GM21367 (cell line): ENCODE measurements at regions not wholly inside any gene's neighbourhood (a gene's known extent, or its start where the extent isn't known, plus 50 kb on each side); places are given as distances from the start of the nearest gene placed in this dataset.

Source experiments
- ATAC-seq: cut with Tn5 transposase; IDR thresholded peaks from one replicate; pipeline ENCODE4 v1.9.1; 2021; ENCODE audit not compliant: unreplicated experiment

- no peak for ATAC-seq
Measured at GRCh38 chr6:54009052-54009654, 102.1 kb upstream of the MLIP start.

GRCh38 chr6:54010340-54011276, 100.6 kb upstream of the MLIP start:
- no peak for ATAC-seq

DNA sequence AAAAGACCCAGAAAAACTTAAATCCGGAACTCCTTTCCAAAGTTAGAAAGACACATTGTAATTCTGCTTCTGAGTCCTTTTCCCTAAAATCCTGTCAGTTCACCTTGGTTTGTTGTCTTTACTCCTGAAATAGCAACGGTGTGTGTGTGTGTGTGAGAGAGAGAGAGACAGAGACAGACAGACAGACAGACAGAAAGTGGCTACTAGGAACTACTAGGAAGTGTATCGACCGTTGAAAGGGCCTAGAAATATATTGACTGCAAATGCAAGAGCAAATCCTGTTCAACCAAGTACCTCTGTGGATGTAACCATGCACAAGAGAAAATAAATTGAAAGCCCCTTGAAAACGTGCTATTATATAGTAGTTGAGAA, 100.0 kb upstream of the MLIP start:
- ATAC-seq: no peak

GRCh38 chr6:54013966-54014365, 97.3 kb upstream of the MLIP start:
- no peak for ATAC-seq

GRCh38 chr6:54014440-54014839, 96.8 kb upstream of the MLIP start:
- no peak for ATAC-seq

DNA sequence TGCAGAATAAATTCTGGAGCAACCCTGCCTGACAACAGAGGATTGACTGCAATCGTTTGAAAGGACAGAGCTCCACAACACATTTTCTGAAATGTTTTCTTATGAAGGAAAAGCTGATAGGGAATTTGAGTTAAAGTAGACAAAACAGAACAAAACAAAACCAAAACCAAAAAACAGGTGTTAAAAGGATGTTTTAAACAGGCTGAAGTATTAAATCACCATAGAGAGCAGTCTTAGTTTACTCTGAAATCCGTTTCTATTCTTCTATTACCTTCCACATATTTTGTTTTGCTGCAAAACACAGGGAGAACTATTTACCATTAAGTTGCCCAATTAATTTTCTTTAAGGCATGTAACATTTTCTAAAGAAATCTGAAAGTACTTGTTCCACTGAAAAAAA, 93.4 kb upstream of the MLIP start:
- ATAC-seq: no peak

DNA sequence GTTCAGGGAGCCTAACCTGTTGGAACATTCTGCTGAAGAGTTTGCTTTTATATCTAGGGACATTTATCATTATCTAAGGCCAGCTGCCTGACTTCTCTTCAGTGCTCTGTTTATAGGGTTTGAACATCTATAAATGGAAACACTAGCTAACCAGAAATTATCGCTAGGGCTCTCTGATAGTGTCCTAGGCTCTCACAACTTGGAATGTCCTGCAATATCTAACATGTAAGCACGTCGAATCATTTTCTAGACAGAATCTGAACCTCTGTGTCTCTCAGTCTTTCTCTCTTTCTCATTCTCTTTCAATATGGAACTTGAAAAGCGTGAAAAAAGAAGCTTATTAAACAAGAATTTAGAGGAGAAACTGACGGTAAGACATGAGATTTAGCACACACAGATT, 92.5 kb upstream of the MLIP start:
- no peak for ATAC-seq

- no peak for ATAC-seq
Measured at GRCh38 chr6:54019860-54020259, 91.4 kb upstream of the MLIP start.

- ATAC-seq: no peak
Measured at GRCh38 chr6:54020334-54020733, 90.9 kb upstream of the MLIP start.

- no peak for ATAC-seq
Measured at GRCh38 chr6:54026652-54027400, 84.4 kb upstream of the MLIP start.

GRCh38 chr6:54028170-54028569, 83.1 kb upstream of the MLIP start:
- no peak for ATAC-seq

- ATAC-seq: no peak
Measured at GRCh38 chr6:54029187-54029586, 82.1 kb upstream of the MLIP start.

GRCh38 chr6:54031169-54031568, 80.1 kb upstream of the MLIP start:
- ATAC-seq: no peak

GRCh38 chr6:54037277-54037779, 73.9 kb upstream of the MLIP start:
- no peak for ATAC-seq

DNA sequence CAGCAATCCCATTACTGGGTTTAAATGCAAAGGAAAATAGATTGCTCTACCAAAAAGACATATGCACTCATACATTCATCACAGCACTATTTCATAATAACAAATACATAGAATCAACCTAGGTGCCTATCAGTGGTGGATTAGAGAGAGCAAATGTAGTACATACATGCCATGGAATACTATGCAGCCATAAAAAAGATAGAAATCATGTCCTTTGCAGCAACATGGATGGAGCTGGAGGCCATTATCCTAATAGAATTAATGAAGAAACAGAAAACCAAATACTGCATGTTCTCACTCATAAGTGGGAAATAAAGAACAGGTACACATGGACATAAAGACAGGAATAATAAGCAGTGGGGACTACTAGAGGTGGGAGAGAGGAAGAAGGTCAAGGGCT, 70.7 kb upstream of the MLIP start:
- no peak for ATAC-seq

DNA sequence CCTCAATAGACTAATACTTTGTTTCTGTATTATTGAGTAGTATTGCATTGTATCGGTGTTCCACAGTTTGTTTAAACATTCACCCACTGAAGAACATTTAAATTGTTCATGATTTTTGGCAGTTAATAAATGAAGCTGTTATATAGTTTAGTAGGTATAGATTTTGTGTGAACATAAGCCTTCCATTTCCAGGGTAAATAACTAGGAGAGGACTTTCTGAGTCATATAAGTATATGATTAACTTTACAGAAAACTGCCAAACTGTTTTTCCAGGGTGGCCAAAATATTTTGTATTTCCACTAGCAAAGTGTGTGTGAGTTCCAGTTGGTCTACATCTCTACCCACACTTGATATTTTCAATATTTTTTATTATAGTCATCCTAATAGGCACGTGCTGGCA, 70.0 kb upstream of the MLIP start:
- ATAC-seq: no peak

DNA sequence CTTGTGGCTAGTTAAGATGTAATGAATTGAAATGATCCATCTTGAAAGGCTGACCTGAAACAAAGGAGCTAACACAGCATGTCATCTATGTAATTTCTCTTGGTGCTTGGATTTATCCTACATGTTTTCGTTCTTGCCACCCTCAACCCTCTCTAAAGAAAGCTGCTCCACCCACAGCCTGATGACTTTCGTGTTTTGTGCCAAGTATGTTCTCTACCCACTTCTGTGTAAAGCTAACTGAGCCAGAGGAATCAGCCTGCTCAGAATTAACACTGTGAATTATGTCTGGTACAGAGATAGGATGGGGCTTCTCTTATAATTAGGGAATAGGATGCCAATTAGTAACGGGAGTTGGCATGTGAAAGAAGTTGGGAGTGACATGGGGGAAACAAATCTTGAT, 67.9 kb upstream of the MLIP start:
- ATAC-seq: no peak

- no peak for ATAC-seq
Measured at GRCh38 chr6:54044059-54044458, 67.2 kb upstream of the MLIP start.

DNA sequence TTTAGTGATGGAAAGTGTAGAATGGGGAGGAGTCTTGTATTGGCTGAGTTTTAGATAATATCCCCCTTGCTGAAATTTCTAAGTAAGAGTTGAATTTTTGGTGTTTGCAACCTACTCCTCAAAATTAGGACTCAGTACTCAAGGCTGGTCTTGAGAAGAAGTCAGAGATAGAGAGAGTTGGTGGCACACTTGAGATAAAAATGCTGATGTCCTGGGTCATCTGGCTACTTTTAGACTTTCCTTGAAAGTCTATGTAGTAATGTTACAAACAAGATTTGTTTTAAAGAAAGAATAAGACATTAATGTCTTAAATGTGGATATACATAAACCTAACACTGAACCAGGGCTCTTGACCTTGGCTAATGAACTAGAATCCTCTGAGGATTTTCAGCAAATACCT, 62.5 kb upstream of the MLIP start:
- no peak for ATAC-seq

DNA sequence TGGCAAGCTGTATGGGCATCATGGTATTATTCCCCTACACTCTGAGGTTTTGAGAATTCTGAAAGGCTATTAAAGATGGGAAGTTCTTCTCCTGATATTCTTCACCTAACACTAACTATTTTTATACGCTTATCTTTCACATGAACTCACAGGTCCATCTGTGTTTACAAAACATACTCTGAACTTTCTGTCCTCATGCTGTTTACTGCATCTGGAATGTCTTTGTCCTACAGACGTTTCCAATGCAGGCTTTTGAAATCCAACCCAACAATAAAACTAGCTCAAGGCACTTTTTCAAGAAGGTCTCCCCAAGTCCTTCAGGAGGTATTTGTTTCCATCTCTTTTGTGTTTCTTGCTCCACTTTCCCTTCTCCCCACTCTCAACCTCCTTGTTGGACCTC, 60.5 kb upstream of the MLIP start:
- no peak for ATAC-seq

GRCh38 chr6:54053881-54054391, 57.3 kb upstream of the MLIP start:
- ATAC-seq: no peak

- ATAC-seq: no peak
Measured at GRCh38 chr6:54056105-54056504, 55.1 kb upstream of the MLIP start.
